GM12892 (cell line): ENCODE measurements at regions not wholly inside any gene's neighbourhood (a gene's known extent, or its start where the extent isn't known, plus 50 kb on each side); places are given as distances from the start of the nearest gene placed in this dataset.

Source experiments
- DNase-seq: peaks from one replicate; pipeline ENCODE4 v3.0.0; 2011; ENCODE audit not compliant: insufficient read length
- FAIRE-seq: peaks from 2 replicates; lab custom pipeline; 2011; peaks lifted over from hg19 to GRCh38; lab: Jason Lieb, UNC
- POLR2A ChIP-seq: IDR thresholded peaks from 2 replicates; pipeline ENCODE4 v1.6.1; 2011; ENCODE audit warnings: low read depth, low read length, control low read depth
- POLR2AphosphoS5 ChIP-seq: IDR thresholded peaks from 2 replicates; pipeline ENCODE4 v1.6.1; 2011; ENCODE audit warnings: low read depth, low read length, control low read depth
- TAF1 ChIP-seq: IDR thresholded peaks from 2 replicates; pipeline ENCODE4 v1.6.1; 2011; ENCODE audit warnings: low read depth, mild to moderate bottlenecking, control low read depth, low read length, borderline replicate concordance

DNA sequence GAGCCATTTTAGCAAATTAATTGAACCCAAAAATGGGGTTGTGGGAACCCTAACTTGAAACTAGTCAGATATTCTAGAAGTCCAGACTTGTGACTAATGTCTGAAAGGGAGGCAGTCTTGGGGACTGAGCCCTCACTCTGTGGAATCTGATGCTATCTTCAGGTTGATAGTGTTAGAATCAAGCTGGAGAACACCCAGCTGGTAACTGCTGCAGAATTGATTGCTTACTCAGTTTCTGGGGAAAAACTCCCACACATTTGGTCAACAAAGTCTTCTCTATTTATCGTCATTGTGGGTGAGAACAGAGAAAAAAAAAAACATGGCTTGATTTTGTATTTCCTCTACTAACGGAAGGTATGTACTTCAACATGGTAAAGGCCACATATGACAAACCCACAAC lies 1925.8 kb upstream of the CELF4 start:
- DNase-seq (no peak), FAIRE-seq (no peak)
- no peak for TF ChIP-seq POLR2A

GRCh38 chr18:39489431-39489830 lies 1923.8 kb upstream of the CELF4 start:
- DNase-seq, result no peak
- TF ChIP-seq TAF1 (no peak), POLR2AphosphoS5 (no peak), POLR2A (no peak)
- FAIRE-seq, result no peak

DNA sequence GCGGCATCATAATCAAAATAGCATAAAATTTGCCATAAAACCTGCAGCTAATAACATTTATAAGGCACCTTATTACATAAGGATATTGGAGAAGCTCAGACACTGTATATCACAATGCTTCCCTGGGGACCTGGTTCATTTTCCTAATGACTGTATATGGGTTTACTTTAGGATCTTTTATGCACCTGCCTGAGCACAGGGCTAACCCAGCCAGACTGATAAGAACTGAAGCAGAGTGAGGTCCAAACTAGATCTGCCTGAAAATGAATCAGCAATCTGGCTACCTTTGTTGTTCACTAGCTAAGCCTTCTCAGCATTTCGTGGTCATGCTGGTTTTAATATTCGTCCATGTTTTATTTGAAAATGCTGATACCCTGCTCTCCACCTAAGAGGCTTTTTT lies 1922.3 kb upstream of the CELF4 start:
- TF ChIP-seq POLR2AphosphoS5 (no peak), POLR2A (no peak), TAF1 (no peak)
- DNase-seq (no peak), FAIRE-seq (no peak)

DNA sequence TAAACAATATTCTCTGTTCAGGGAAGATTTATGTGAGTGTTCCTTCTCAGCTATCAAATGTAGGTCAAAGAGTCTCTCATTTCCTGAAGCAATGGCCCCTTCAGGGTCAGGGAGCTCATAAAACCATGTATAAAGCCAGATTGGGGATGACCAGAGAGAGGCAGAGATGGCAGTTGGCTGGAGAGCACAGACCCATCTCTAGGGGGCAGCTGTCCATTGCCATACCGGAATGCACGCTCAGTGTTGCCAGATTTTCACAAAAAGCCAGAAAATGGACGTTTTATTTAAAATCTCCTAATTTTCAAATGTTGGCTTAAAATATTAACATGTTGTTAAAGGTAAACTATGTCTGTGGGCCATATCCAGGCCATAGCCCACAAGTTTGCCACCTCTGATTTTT lies 1920.7 kb upstream of the CELF4 start:
- FAIRE-seq (no peak), DNase-seq (no peak)
- TF ChIP-seq POLR2AphosphoS5 (no peak), TAF1 (no peak), POLR2A (no peak)

- FAIRE-seq (no peak), DNase-seq (no peak)
- TF ChIP-seq TAF1 (no peak), POLR2A (no peak), POLR2AphosphoS5 (no peak)
These were observed 1920.1 kb upstream of the CELF4 start for GRCh38 chr18:39485696-39486095.

- no peak for TF ChIP-seq TAF1
- no peak for TF ChIP-seq POLR2A
- no peak for TF ChIP-seq POLR2AphosphoS5
- DNase-seq (no peak), FAIRE-seq (no peak)
These were observed 1915.7 kb upstream of the CELF4 start for GRCh38 chr18:39481281-39481680.

GRCh38 chr18:39480494-39481195 lies 1915.0 kb upstream of the CELF4 start:
- no peak for FAIRE-seq
- TF ChIP-seq TAF1 (no peak), POLR2A (no peak), POLR2AphosphoS5 (no peak)
- DNase-seq, result no peak

DNA sequence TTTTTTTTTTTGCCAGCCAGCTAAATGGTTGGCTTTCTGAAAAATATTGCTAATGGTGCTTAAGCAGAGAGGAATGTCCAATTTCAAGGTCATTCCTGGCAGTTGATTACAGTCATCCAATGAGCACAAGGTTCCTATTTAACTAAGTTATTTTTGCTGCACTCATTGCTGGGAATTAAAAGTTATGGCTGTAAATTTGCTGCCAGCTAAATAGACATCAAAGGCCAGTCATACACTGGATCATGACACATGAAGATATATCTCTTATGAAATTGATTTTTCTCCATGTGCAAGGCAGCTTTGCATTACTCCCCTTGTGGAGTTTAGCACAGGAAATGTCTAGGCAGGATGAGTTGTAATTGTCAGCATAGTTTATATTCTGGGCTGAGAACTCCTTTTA lies 1898.4 kb upstream of the CELF4 start:
- FAIRE-seq (no peak), DNase-seq (no peak)
- TF ChIP-seq POLR2A (no peak), TAF1 (no peak), POLR2AphosphoS5 (no peak)

- TF ChIP-seq POLR2A (no peak), TAF1 (no peak), POLR2AphosphoS5 (no peak)
- FAIRE-seq, result no peak
- DNase-seq, result no peak
These were observed 1896.8 kb upstream of the CELF4 start for GRCh38 chr18:39462436-39462835.

- DNase-seq, result no peak
- FAIRE-seq, result no peak
- no peak for TF ChIP-seq TAF1
- no peak for TF ChIP-seq POLR2A
- no peak for TF ChIP-seq POLR2AphosphoS5
These were observed 1894.5 kb upstream of the CELF4 start for GRCh38 chr18:39460136-39460535.

GRCh38 chr18:39455285-39455684 lies 1889.7 kb upstream of the CELF4 start:
- no peak for FAIRE-seq

GRCh38 chr18:39454866-39455265 lies 1889.3 kb upstream of the CELF4 start:
- FAIRE-seq, result no peak
- no peak for DNase-seq
- TF ChIP-seq POLR2AphosphoS5 (no peak), TAF1 (no peak), POLR2A (no peak)

More at GRCh38 chr18:39455285-39455684, 1889.7 kb upstream of the CELF4 start:
- no peak for DNase-seq
- TF ChIP-seq TAF1 (no peak), POLR2AphosphoS5 (no peak), POLR2A (no peak)
